CD4-positive, alpha-beta memory T cell (primary cell): ENCODE measurements at regions not wholly inside any gene's neighbourhood (a gene's known extent, or its start where the extent isn't known, plus 50 kb on each side); places are given as distances from the start of the nearest gene placed in this dataset.
A peak's percentile ranks its signal among the peaks of the same experiment; 100 is the strongest.

Experiments
- CTCF ChIA-PET: fragments of 350-600 bp; sonication (Branson Sonifier 250); formaldehyde crosslinking; loops from one replicate; lab custom pipeline; 2021; ENCODE audit warnings: inconsistent platforms; ENCODE audit not compliant: partially characterized antibody; lab: Charles Lee
- POLR2A ChIA-PET: fragments of 350-600 bp; sonication (Branson Sonifier 250); formaldehyde crosslinking; loops from one replicate; lab custom pipeline; 2021; ENCODE audit not compliant: partially characterized antibody; lab: Charles Lee
- DNase-seq, 5 donors: peaks; one replicate each; pipeline versions ENCODE4 v3.0.0 to v3.0.0-alpha.2; 2020 to 2022; ENCODE audit warnings: mixed read lengths in 1 of 5
- H3K27ac ChIP-seq: one replicate; pipeline ENCODE4 v1.7.0; 2013; ENCODE audit warnings: low read depth, low read length
- H3K27me3 ChIP-seq: 2 replicates; pipeline ENCODE4 v1.7.0; 2013; ENCODE audit warnings: mild to moderate bottlenecking, low read length, moderate library complexity; ENCODE audit not compliant: insufficient read depth
- H3K36me3 ChIP-seq: 2 replicates; pipeline ENCODE4 v1.7.0; 2013; ENCODE audit warnings: mild to moderate bottlenecking, low read length, moderate library complexity; ENCODE audit not compliant: insufficient read depth
- H3K4me1 ChIP-seq: 2 replicates; pipeline ENCODE4 v1.7.0; 2013; ENCODE audit warnings: mild to moderate bottlenecking, low read length, moderate library complexity; ENCODE audit not compliant: insufficient read depth
- H3K4me3 ChIP-seq, 2 donors: one replicate each; pipeline ENCODE4 v1.7.0; 2013; ENCODE audit warnings: low read length in 2 of 2, mild to moderate bottlenecking in 1 of 2
- H3K9me3 ChIP-seq, 2 donors: one replicate each; pipeline ENCODE4 v1.7.0; 2013; ENCODE audit warnings: low read length in 2 of 2, control low read depth in 1 of 2; ENCODE audit not compliant: control insufficient read depth in 1 of 2
- H3K27ac Mint-ChIP-seq, 7 donors: one replicate each; pipeline ENCODE4 v1.8.0; 2020 to 2021; ENCODE audit warnings: mixed read lengths in 7 of 7, mild to moderate bottlenecking in 6 of 7, inconsistent platforms in 3 of 7, moderate library complexity in 3 of 7
- H3K27me3 Mint-ChIP-seq, 2 donors: one replicate each; pipeline ENCODE4 v1.8.0; 2020 to 2021; ENCODE audit warnings: mixed read lengths in 2 of 2
- H3K36me3 Mint-ChIP-seq, 2 donors: one replicate each; pipeline ENCODE4 v1.8.0; 2020 to 2021; ENCODE audit warnings: mixed read lengths in 2 of 2, inconsistent platforms in 1 of 2, mild to moderate bottlenecking in 1 of 2
- H3K4me1 Mint-ChIP-seq, 4 donors: one replicate each; pipeline ENCODE4 v1.8.0; 2020 to 2021; ENCODE audit warnings: mixed read lengths in 4 of 4, mild to moderate bottlenecking in 1 of 4
- H3K4me3 Mint-ChIP-seq, 8 donors: one replicate each; pipeline ENCODE4 v1.8.0; 2020 to 2021; ENCODE audit warnings: mixed read lengths in 8 of 8, mild to moderate bottlenecking in 7 of 8, moderate library complexity in 6 of 8, inconsistent platforms in 3 of 8
- H3K9me3 Mint-ChIP-seq, 8 donors: one replicate each; pipeline ENCODE4 v1.8.0; 2020 to 2021; ENCODE audit warnings: mixed read lengths in 8 of 8, mild to moderate bottlenecking in 5 of 8, inconsistent platforms in 3 of 8, moderate library complexity in 1 of 8
- intact Hi-C: fragments of 100-400 bp; cut with micrococcal nuclease; formaldehyde crosslinking; loops from one replicate; pipeline ENCODE4 v1.15.1; 2023

GRCh38 chr2:136167721-136168475, 49.9 kb upstream of the CXCR4 start:
- Histone ChIP-seq H3K36me3 (no peaks in the 10 kb centered on the region), H3K27ac (no peak overlapping the region), H3K4me3 (no peak overlapping the region), H3K9me3 (no peaks in the 10 kb centered on the region), H3K4me1 (peaks cover 8% of the 10 kb centered on the region), H3K27me3 (no peaks in the 10 kb centered on the region)
- intact Hi-C loops: no loop called here
- Mint-ChIP-seq H3K36me3 (no peaks in the 10 kb centered on the region), H3K27ac (peak overlapping the region in 1 of 7 donors; percentile 59), H3K4me1 (peaks cover 8 to 34% (median 8%) of the 10 kb centered on the region in 4 donors), H3K9me3 (no peaks in the 10 kb centered on the region), H3K27me3 (no peaks in the 10 kb centered on the region), H3K4me3 (peak overlapping the region in 1 of 8 donors; percentile 8)
- ChIA-PET CTCF (no interaction called here), POLR2A (interaction anchor here (0.5 to 1.6 kb wide), 2 partner anchors 31 to 51 kb away, joined by 3 to 4 read pairs; no protein-coding TSS in a partner anchor)
- DNase-seq: no peak
